ENCODE measurements at regions not wholly inside any gene's neighbourhood (a gene's known extent, or its start where the extent isn't known, plus 50 kb on each side); places are given as distances from the start of the nearest gene placed in this dataset.

- DNase-seq: no peak
These were observed 946.3 kb downstream of the JRKL start for GRCh38 chr11:97336064-97336463.

GRCh38 chr11:97345032-97345431 is 955.2 kb downstream of the JRKL start:
- DNase-seq: no peak

- no peak for DNase-seq
These were observed 959.4 kb downstream of the JRKL start for GRCh38 chr11:97349201-97349600.

GRCh38 chr11:97351939-97352338 is 962.1 kb downstream of the JRKL start:
- no peak for DNase-seq

- no peak for DNase-seq
These were observed 964.2 kb downstream of the JRKL start for GRCh38 chr11:97354026-97354425.

GRCh38 chr11:97354576-97354975 is 964.8 kb downstream of the JRKL start:
- DNase-seq: no peak

GRCh38 chr11:97355230-97355629 is 965.4 kb downstream of the JRKL start:
- DNase-seq: no peak

- no peak for DNase-seq
These were observed 966.3 kb downstream of the JRKL start for GRCh38 chr11:97356144-97356543.

- DNase-seq: no peak
These were observed 969.2 kb downstream of the JRKL start for GRCh38 chr11:97359016-97359415.

- DNase-seq: peak; percentile 5
These were observed 972.1 kb downstream of the JRKL start for GRCh38 chr11:97361812-97362378.

- DNase-seq: no peak
These were observed 973.5 kb downstream of the JRKL start for GRCh38 chr11:97363331-97363730.

GRCh38 chr11:97364047-97364446 is 974.2 kb downstream of the JRKL start:
- peak; percentile 5 for DNase-seq

- no peak for DNase-seq
These were observed 977.7 kb downstream of the JRKL start for GRCh38 chr11:97367406-97368083.

GRCh38 chr11:97389270-97389669 is 999.5 kb downstream of the JRKL start:
- no peak for DNase-seq

- no peak for DNase-seq
These were observed 1008.4 kb downstream of the JRKL start for GRCh38 chr11:97398246-97398645.

GRCh38 chr11:97409141-97409540 is 1019.3 kb downstream of the JRKL start:
- no peak for DNase-seq

- DNase-seq: no peak
These were observed 1025.0 kb downstream of the JRKL start for GRCh38 chr11:97414801-97415200.

GRCh38 chr11:97419729-97420128 is 1029.9 kb downstream of the JRKL start:
- no peak for DNase-seq

- DNase-seq: no peak
These were observed 1038.5 kb downstream of the JRKL start for GRCh38 chr11:97428247-97428790.

GRCh38 chr11:97430877-97431276 is 1041.1 kb downstream of the JRKL start:
- no peak for DNase-seq

- no peak for DNase-seq
These were observed 1043.1 kb downstream of the JRKL start for GRCh38 chr11:97432926-97433325.

GRCh38 chr11:97445561-97445960 is 1055.7 kb downstream of the JRKL start:
- DNase-seq: no peak

GRCh38 chr11:97451441-97451840 is 1061.6 kb downstream of the JRKL start:
- no peak for DNase-seq

GRCh38 chr11:97454988-97455387 is 1065.2 kb downstream of the JRKL start:
- DNase-seq: peak; percentile 58

GRCh38 chr11:97460091-97460490 is 1070.3 kb downstream of the JRKL start:
- peak; percentile 71 for DNase-seq

All from OCI-M1 (cell line).